ENCODE measurements at regions not wholly inside any gene's neighbourhood (a gene's known extent, or its start where the extent isn't known, plus 50 kb on each side); places are given as distances from the start of the nearest gene placed in this dataset.

DNA sequence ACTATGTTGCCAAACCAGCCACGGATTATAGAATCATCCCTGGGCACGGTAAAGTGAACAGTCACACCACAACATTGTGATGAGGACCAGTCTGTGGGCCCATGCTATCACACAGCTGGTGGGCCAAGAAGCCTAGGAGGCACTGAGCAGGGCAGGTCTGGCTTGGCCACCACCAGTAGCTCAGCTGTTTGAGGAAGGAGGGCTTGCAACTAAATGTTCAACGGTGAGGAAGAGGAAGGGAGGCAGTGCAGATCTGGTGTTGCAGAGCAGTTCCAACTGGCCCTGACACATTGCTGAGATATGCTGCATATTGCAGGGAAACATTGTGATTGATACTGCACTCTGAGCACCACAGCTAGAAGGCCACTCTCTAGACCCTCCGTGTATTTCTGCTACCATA lies 77.9 kb upstream of the ATG10 start:
- Histone ChIP-seq H3K9ac (ENCODE audit: low read depth in 1 of 2, low read length in 2 of 2) (no peak overlapping the region), H3K36me3 (ENCODE audit: control insufficient read depth in 4 of 4, insufficient read depth in 3 of 4, low read depth in 1 of 4, low read length in 3 of 4) (no peaks in the 10 kb centered on the region), H3K4me3 (ENCODE audit: low read depth in 1 of 3, low read length in 3 of 3) (no peak overlapping the region), H3K9me3 (ENCODE audit: control insufficient read depth in 4 of 4, low read length in 3 of 4) (peaks cover 0 to 4% (median 1%) of the 10 kb centered on the region in 4 donors), H3K27ac (ENCODE audit: low read depth in 1 of 2, low read length in 2 of 2) (no peak overlapping the region), H3K27me3 (ENCODE audit: control insufficient read depth in 4 of 4, insufficient read depth in 4 of 4, low read length in 3 of 4) (no peaks in the 10 kb centered on the region), H3K4me1 (ENCODE audit: control insufficient read depth in 4 of 4, insufficient read depth in 4 of 4, low read length in 3 of 4) (no peaks in the 10 kb centered on the region)
- DNase-seq (ENCODE audit: low spot score): no peak
- no peak for TF ChIP-seq HNF4G (IDR thresholded peaks at IDR 0.05)
- TF ChIP-seq RXRA (IDR thresholded peaks at IDR 0.05): no peak
- TF ChIP-seq FOXA1 (IDR thresholded peaks at IDR 0.05): no peak
- TF ChIP-seq JUND (IDR thresholded peaks at IDR 0.05): no peak
- no peak for TF ChIP-seq EGR1 (IDR thresholded peaks at IDR 0.05; ENCODE audit: low read depth in 2 of 2)
- no peak for TF ChIP-seq YY1 (IDR thresholded peaks at IDR 0.05)
- TF ChIP-seq, protein P1, sequence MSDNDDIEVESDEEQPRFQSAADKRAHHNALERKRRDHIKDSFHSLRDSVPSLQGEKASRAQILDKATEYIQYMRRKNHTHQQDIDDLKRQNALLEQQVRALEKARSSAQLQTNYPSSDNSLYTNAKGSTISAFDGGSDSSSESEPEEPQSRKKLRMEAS (IDR thresholded peaks at IDR 0.05): no peak
- TF ChIP-seq RAD21 (IDR thresholded peaks at IDR 0.05): no peak
- TF ChIP-seq, protein P2, sequence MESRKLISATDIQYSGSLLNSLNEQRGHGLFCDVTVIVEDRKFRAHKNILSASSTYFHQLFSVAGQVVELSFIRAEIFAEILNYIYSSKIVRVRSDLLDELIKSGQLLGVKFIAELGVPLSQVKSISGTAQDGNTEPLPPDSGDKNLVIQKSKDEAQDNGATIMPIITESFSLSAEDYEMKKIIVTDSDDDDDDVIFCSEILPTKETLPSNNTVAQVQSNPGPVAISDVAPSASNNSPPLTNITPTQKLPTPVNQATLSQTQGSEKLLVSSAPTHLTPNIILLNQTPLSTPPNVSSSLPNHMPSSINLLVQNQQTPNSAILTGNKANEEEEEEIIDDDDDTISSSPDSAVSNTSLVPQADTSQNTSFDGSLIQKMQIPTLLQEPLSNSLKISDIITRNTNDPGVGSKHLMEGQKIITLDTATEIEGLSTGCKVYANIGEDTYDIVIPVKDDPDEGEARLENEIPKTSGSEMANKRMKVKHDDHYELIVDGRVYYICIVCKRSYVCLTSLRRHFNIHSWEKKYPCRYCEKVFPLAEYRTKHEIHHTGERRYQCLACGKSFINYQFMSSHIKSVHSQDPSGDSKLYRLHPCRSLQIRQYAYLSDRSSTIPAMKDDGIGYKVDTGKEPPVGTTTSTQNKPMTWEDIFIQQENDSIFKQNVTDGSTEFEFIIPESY (IDR thresholded peaks at IDR 0.05): no peak
- TF ChIP-seq, protein P3, sequence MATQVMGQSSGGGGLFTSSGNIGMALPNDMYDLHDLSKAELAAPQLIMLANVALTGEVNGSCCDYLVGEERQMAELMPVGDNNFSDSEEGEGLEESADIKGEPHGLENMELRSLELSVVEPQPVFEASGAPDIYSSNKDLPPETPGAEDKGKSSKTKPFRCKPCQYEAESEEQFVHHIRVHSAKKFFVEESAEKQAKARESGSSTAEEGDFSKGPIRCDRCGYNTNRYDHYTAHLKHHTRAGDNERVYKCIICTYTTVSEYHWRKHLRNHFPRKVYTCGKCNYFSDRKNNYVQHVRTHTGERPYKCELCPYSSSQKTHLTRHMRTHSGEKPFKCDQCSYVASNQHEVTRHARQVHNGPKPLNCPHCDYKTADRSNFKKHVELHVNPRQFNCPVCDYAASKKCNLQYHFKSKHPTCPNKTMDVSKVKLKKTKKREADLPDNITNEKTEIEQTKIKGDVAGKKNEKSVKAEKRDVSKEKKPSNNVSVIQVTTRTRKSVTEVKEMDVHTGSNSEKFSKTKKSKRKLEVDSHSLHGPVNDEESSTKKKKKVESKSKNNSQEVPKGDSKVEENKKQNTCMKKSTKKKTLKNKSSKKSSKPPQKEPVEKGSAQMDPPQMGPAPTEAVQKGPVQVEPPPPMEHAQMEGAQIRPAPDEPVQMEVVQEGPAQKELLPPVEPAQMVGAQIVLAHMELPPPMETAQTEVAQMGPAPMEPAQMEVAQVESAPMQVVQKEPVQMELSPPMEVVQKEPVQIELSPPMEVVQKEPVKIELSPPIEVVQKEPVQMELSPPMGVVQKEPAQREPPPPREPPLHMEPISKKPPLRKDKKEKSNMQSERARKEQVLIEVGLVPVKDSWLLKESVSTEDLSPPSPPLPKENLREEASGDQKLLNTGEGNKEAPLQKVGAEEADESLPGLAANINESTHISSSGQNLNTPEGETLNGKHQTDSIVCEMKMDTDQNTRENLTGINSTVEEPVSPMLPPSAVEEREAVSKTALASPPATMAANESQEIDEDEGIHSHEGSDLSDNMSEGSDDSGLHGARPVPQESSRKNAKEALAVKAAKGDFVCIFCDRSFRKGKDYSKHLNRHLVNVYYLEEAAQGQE (IDR thresholded peaks at IDR 0.05): no peak
- TF ChIP-seq, protein P4, sequence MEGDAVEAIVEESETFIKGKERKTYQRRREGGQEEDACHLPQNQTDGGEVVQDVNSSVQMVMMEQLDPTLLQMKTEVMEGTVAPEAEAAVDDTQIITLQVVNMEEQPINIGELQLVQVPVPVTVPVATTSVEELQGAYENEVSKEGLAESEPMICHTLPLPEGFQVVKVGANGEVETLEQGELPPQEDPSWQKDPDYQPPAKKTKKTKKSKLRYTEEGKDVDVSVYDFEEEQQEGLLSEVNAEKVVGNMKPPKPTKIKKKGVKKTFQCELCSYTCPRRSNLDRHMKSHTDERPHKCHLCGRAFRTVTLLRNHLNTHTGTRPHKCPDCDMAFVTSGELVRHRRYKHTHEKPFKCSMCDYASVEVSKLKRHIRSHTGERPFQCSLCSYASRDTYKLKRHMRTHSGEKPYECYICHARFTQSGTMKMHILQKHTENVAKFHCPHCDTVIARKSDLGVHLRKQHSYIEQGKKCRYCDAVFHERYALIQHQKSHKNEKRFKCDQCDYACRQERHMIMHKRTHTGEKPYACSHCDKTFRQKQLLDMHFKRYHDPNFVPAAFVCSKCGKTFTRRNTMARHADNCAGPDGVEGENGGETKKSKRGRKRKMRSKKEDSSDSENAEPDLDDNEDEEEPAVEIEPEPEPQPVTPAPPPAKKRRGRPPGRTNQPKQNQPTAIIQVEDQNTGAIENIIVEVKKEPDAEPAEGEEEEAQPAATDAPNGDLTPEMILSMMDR (IDR thresholded peaks at IDR 0.05; ENCODE audit: low read depth, low read length, missing input control): no peak
- no peak for TF ChIP-seq TAF1 (conservative IDR thresholded peaks at IDR 0.05)
- no peak for TF ChIP-seq NR2F2 (IDR thresholded peaks at IDR 0.05)
- TF ChIP-seq SP1 (IDR thresholded peaks at IDR 0.05): no peak
- no peak for TF ChIP-seq HNF4A (conservative IDR thresholded peaks at IDR 0.05)
- no peak for TF ChIP-seq FOXA2 (IDR thresholded peaks at IDR 0.05)
- WGBS: 67% methylated on average over 4 of the region's 4 CpGs

DNA sequence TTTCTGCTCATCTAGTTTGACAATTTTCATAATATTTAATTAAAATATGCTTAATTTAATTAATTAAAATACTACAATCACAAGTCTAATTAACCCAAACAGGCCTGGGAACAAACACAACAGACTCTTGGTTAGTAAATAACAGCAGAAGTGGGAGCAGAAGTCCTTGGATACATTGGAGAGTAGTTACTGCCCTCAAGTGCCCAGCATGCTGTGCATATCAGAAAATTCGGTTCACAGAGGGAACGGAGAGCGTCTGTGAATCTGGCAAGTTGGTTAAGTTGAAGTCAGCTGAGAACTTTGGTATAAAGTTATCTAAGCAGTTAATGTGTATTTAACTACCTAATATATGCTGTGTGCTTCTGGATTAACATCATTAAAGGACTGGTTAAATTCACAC lies 87.0 kb upstream of the ATG10 start:
- Histone ChIP-seq H3K4me3 (ENCODE audit: low read depth in 1 of 3, low read length in 3 of 3) (no peak overlapping the region), H3K9ac (ENCODE audit: low read depth in 1 of 2, low read length in 2 of 2) (no peak overlapping the region), H3K4me1 (ENCODE audit: control insufficient read depth in 4 of 4, insufficient read depth in 4 of 4, low read length in 3 of 4) (no peaks in the 10 kb centered on the region), H3K27ac (ENCODE audit: low read depth in 1 of 2, low read length in 2 of 2) (no peak overlapping the region), H3K27me3 (ENCODE audit: control insufficient read depth in 4 of 4, insufficient read depth in 4 of 4, low read length in 3 of 4) (no peaks in the 10 kb centered on the region), H3K36me3 (ENCODE audit: control insufficient read depth in 4 of 4, insufficient read depth in 3 of 4, low read depth in 1 of 4, low read length in 3 of 4) (no peaks in the 10 kb centered on the region), H3K9me3 (ENCODE audit: control insufficient read depth in 4 of 4, low read length in 3 of 4) (no peaks in the 10 kb centered on the region)
- TF ChIP-seq, protein P1 (IDR thresholded peaks at IDR 0.05): no peak
- no peak for TF ChIP-seq JUND (IDR thresholded peaks at IDR 0.05)
- no peak for TF ChIP-seq RXRA (IDR thresholded peaks at IDR 0.05)
- peak in 1 of 2 donors; percentile 10 for TF ChIP-seq RAD21 (IDR thresholded peaks at IDR 0.05)
- TF ChIP-seq TAF1 (conservative IDR thresholded peaks at IDR 0.05): no peak
- TF ChIP-seq, protein P4 (IDR thresholded peaks at IDR 0.05; ENCODE audit: low read depth, low read length, missing input control): no peak
- 85% methylated on average over 3 of the region's 3 CpGs for WGBS
- DNase-seq (ENCODE audit: low spot score): no peak
